ENCODE measurements at regions not wholly inside any gene's neighbourhood (a gene's known extent, or its start where the extent isn't known, plus 50 kb on each side); places are given as distances from the start of the nearest gene placed in this dataset.

GRCh38 chr9:109986521-109986991 is 206.6 kb downstream of the PALM2AKAP2 start (continued):
- TF ChIP-seq ZNF532 (CRISPR knock-in tag; IDR thresholded peaks at IDR 0.05; ENCODE audit: borderline replicate concordance), result no peak
- no peak for TF ChIP-seq IRF2 (CRISPR knock-in tag; IDR thresholded peaks at IDR 0.05; ENCODE audit: borderline replicate concordance, low read depth)
- no peak for TF ChIP-seq HMGA2 (CRISPR knock-in tag; IDR thresholded peaks at IDR 0.05)
- no peak for TF ChIP-seq ETV6 (CRISPR knock-in tag; IDR thresholded peaks at IDR 0.05)
- TF ChIP-seq NR3C1 (CRISPR knock-in tag; conservative IDR thresholded peaks at IDR 0.05; ENCODE audit: low read depth), result no peak
- no peak for TF ChIP-seq FOXK1 (CRISPR knock-in tag; IDR thresholded peaks at IDR 0.05)

GRCh38 chr9:109989296-109989695 is 209.3 kb downstream of the PALM2AKAP2 start:
- H3K4me1 Mint-ChIP-seq, result peaks cover 13% of the 10 kb centered on the region
- CTCF ChIA-PET, result no interaction called here
- no peak overlapping the region for H3K27ac Mint-ChIP-seq

GRCh38 chr9:109990541-109990940 is 210.5 kb downstream of the PALM2AKAP2 start:
- POLR2A ChIA-PET, result no interaction called here
- DNase-seq (ENCODE audit: low spot score) (no peak), ATAC-seq (no peak)
- H3K27me3 Mint-ChIP-seq (ENCODE audit: low read depth), result no peaks in the 10 kb centered on the region; the same call in none of the 2 replicates
- H3K9me3 Mint-ChIP-seq, result peaks cover 27% of the 10 kb centered on the region
- H3K27ac Mint-ChIP-seq, result no peak overlapping the region
- peaks cover 13% of the 10 kb centered on the region for H3K4me1 Mint-ChIP-seq
- CTCF ChIA-PET, result no interaction called here
- H3K4me3 Mint-ChIP-seq, result no peak overlapping the region
- peaks cover 12% of the 10 kb centered on the region for H3K36me3 Mint-ChIP-seq
- no peak for TF ChIP-seq ATF1 (CRISPR knock-in tag; IDR thresholded peaks at IDR 0.05)
- TF ChIP-seq MYBL2 (CRISPR knock-in tag; IDR thresholded peaks at IDR 0.05), result no peak
- TF ChIP-seq ZNF532 (CRISPR knock-in tag; IDR thresholded peaks at IDR 0.05; ENCODE audit: borderline replicate concordance), result no peak
- TF ChIP-seq EMX1 (CRISPR knock-in tag; IDR thresholded peaks at IDR 0.05), result no peak
- no peak for TF ChIP-seq E2F5 (CRISPR knock-in tag; IDR thresholded peaks at IDR 0.05)
- TF ChIP-seq ZNF423 (CRISPR knock-in tag; IDR thresholded peaks at IDR 0.05), result no peak
- TF ChIP-seq HMGA2 (CRISPR knock-in tag; IDR thresholded peaks at IDR 0.05), result no peak
- TF ChIP-seq FOXJ3 (CRISPR knock-in tag; IDR thresholded peaks at IDR 0.05; ENCODE audit: borderline replicate concordance), result no peak

More at GRCh38 chr9:109989296-109989695, 209.3 kb downstream of the PALM2AKAP2 start:
- Mint-ChIP-seq H3K9me3 (peaks cover 16% of the 10 kb centered on the region), H3K27me3 (ENCODE audit: low read depth) (no peaks in the 10 kb centered on the region; the same call in 1 of the 2 replicates), H3K4me3 (no peak overlapping the region), H3K36me3 (peaks cover 5% of the 10 kb centered on the region; the same call in 1 of the 2 replicates)
- POLR2A ChIA-PET, result no interaction called here
- ATAC-seq, result no peak
- no peak for DNase-seq (ENCODE audit: low spot score)
- TF ChIP-seq SP1 (CRISPR knock-in tag; conservative IDR thresholded peaks at IDR 0.05), result no peak
- no peak for TF ChIP-seq ZNF281 (CRISPR knock-in tag; IDR thresholded peaks at IDR 0.05)
- TF ChIP-seq MAX (CRISPR knock-in tag; IDR thresholded peaks at IDR 0.05), result no peak
- no peak for TF ChIP-seq ETV6 (CRISPR knock-in tag; IDR thresholded peaks at IDR 0.05)
- TF ChIP-seq E2F5 (CRISPR knock-in tag; IDR thresholded peaks at IDR 0.05), result no peak
- TF ChIP-seq NR3C1 (CRISPR knock-in tag; conservative IDR thresholded peaks at IDR 0.05; ENCODE audit: low read depth), result no peak
- TF ChIP-seq ATF1 (CRISPR knock-in tag; IDR thresholded peaks at IDR 0.05), result no peak

Data from WTC11 (cell line).